ENCODE measurements at regions not wholly inside any gene's neighbourhood (a gene's known extent, or its start where the extent isn't known, plus 50 kb on each side); places are given as distances from the start of the nearest gene placed in this dataset.

GRCh38 chr15:29890336-29891095, 68.2 kb upstream of the TJP1 start:
- TF ChIP-seq USF2 (IDR thresholded peaks at IDR 0.05; ENCODE audit: borderline replicate concordance, low read depth, low read length) = no peak
- no peak for TF ChIP-seq CTCF (IDR thresholded peaks at IDR 0.05)
- no peak for TF ChIP-seq PBX3 (IDR thresholded peaks at IDR 0.05)
- TF ChIP-seq ELF1 (IDR thresholded peaks at IDR 0.05) = no peak
- TF ChIP-seq JUND (IDR thresholded peaks at IDR 0.05) = no peak
- TF ChIP-seq POLR2AphosphoS5 (IDR thresholded peaks at IDR 0.05; ENCODE audit: low read depth, low read length) = no peak
- no peak for TF ChIP-seq MEF2A (IDR thresholded peaks at IDR 0.05; ENCODE audit: borderline replicate concordance, low read depth)
- no peak for TF ChIP-seq MAX (IDR thresholded peaks at IDR 0.05; ENCODE audit: low read depth)
